HG02852 (cell line): ENCODE measurements at regions not wholly inside any gene's neighbourhood (a gene's known extent, or its start where the extent isn't known, plus 50 kb on each side); places are given as distances from the start of the nearest gene placed in this dataset.

Experiments used
- ATAC-seq: cut with Tn5 transposase; IDR thresholded peaks from one replicate; pipeline ENCODE4 v1.9.1; 2021; ENCODE audit warnings: mild to moderate bottlenecking, moderate library complexity; ENCODE audit not compliant: unreplicated experiment

DNA sequence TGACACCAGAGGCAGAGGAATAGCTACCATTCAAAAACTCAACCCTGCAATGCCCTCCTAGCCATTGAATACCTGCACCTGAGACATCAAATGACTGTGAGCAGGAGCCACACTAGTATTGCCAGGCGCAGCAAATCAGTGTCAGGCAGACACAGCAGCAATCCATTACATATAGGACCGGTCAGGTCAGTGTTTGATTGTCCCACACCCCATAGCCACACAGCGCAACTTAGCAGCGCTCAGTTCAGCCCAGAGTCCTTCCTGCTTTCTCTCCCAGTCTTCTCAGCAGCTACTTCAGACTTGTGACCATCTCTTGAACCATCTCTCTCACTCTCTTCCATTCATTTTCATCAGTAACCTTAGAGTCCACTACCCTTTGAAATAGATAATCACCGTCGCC, 181.6 kb upstream of the GPR12 start:
- no peak for ATAC-seq

DNA sequence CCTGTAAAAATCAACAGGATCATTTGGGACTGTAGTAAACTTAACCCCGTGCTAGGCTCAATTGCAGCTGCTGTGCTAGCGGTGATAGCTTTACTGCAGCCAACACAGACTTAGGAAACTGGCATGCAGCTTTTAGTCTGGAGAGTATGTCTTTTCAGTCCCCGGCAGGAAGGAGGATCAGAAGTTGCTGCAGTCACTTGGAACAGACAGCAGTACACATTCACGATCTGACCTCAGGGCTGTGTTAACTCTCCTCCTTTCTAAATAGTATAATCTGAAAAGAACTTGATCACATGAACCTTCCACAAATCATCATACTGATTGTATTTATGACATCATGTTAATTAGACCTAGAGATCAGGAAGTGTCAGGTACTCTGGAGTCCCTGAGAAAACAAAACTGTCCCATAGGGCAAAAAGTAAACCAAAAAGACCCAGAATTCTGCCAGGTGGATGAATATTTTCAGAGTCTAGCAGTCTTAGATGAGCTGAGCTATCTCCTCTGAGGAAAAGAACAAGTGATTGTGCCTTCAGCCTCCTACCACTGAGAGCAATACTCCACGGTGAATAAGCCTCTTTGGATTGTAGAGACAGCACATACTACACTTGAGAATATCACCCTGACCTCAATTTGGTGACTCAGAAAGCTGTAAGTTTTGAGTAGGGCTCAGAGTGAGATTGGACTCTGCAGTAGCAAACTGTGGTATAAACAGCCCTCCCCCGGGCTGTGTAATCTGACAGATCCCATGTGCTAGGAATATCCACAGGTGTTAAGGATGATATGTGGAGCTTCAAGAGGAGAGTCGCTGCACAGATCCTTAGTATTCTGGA, 181.0 kb upstream of the GPR12 start:
- ATAC-seq, result no peak

DNA sequence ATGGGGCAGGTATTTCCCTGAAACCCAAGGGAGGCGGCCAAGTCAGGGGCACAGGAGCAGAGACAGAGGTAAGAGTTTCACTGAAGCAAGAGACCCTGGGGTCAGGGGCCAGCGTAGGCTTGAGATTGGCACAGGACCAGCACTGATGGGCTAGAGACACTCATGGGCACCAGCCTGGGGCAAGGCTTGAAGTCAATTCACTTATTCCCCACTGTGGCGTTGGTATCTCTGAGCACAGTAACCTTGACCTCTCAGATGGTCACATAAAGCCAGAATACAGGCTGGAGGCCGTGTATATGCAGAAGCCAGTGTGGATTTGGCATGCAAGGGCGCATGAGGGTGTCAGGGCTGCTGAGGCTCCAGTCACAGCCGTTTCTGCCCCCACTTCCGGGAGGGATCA, 173.5 kb upstream of the GPR12 start:
- no peak for ATAC-seq

DNA sequence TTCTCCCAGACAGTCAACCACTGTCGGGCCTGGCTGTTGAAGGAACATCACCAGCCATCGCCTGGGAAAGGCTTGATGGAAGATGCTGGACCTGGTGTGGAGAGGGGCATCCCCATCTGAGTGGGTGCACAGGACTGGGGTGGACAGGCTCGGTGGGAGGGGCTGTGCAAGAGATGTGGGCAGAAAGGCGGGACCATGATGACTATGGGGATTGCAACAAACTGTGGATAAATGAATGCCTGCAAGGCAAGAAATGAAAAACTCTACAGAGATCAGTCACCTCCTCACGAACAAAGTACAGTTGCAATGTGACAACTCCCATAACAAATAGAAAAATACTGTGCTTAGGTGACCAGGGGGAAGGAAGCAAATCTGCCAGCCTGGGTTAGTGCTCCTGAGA, 171.9 kb upstream of the GPR12 start:
- ATAC-seq, result no peak

DNA sequence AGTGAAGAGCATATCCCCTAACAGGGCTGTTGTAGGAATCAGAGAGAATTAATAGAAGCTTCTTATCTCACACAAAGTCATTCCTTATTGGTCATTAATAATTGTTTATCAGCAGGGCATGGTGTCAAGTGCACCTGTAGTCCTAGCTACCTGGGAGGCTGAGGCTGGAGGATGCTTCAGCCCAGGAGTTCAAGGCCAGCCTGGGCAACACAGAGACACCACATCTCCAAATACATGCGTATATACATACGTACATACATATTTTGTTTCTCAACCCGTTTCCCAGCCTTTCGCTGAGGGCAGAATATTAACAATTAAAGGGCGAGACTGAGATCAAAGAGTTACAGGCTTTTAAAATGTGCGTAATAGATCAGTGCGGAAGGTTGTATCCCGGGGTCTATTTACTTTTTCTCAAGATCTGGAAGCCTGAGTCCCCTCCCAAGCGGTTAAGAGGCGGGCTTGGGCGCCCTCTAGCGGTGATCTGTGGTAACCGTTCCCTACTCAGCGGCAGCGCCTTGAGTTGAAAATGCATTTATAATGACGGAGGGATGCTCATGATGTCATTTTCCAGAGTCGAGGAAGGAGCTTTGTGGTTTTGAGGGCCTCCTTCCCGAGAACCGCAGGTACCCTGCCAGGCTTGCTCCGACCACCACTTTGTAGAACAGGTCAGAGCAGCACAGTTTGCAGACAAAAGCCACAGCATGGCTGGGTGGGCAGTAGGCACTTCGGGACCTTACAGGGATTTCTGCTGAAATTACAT, 169.6 kb upstream of the GPR12 start:
- peak; percentile 48 for ATAC-seq

DNA sequence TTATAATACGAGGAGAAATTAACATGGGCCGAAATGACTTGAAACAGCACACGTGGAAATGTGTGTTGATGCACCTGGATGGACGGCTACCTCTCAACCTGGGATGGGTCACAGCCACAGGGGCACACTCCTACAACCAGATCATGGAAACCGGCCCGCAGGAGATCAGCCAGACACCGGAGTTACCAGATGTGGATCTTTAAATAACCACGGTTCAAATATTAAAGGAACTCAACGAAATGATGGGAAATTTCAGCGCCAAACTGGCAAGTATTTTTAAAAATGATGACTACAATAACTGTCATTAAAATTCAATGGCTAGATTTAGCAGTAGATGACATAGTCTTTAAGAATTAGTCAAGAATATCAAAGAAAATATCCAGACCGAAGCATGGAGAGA, 166.9 kb upstream of the GPR12 start:
- no peak for ATAC-seq

DNA sequence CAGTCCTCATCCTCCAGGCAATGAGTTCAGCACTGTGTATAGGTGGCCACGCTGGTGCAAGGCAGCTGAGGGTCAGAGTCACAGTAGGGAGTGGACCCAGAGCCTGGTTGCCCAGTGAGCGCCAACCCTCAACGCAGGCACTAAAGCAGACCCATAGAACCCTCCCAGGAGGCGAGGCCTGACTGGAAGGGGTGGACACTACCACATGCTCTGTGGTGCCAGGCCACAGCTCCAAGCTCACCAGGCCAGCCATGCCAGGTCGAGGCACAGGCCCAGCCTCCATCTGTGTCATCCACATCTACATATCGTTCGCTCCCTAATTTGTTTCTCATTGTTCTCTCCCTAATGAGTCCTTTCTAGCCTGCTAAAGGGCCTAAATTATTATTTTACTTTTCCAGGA, 165.8 kb upstream of the GPR12 start:
- no peak for ATAC-seq

DNA sequence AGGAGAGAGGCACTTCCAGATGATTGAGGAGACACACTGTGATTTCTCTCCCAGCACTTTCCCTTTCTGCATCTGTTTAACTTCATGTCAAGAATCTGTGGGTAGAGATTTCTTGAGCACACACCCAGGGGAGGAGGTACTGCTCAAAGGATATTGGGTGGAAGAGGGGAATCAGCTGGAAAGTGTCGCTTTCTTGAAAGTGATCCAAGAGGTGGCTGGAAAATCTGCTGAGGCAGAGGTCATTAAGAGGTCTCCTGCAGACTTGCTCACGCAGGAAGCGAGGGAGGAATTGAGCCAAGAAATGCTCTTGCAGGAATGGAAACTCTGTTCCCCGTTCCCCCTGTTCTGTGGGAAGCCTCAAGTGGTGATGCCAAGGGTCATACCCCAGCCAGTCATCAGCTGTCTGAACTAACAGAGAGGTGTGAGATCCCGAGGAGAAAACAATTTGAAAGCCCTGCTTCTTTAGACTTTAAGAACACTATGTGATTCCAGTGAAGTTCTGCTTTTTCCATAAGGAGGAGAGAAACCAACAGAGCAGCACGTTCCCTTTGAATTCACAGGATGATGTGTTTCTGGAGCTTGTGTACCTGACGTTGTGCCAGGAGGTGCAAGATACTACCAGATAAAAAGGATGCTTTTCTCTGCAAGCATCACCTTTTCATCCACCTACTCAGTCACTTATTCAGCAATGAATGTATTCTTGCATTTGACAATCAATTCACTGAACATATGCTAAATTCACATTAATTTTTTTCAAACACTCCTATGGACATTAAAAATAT, 163.4 kb upstream of the GPR12 start:
- ATAC-seq, result no peak

DNA sequence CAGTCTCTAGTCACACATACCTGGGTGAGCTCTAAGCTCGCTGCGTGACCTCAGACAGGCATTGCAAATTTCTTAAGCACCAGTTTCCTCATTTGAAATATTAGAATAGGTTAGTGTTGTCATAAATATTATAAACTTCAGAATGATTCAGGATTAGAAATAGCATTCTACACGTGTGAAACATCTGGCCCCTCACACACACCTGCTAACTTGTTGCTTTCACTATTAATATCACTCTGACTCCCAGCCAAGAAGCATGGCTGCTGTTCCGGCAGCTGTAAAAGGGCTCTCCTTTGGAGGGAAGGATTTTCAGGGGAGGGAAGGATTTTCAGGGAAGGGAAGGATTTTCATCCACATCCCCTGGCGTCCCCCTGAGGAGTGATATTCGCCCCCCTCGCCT, 161.3 kb upstream of the GPR12 start:
- no peak for ATAC-seq

DNA sequence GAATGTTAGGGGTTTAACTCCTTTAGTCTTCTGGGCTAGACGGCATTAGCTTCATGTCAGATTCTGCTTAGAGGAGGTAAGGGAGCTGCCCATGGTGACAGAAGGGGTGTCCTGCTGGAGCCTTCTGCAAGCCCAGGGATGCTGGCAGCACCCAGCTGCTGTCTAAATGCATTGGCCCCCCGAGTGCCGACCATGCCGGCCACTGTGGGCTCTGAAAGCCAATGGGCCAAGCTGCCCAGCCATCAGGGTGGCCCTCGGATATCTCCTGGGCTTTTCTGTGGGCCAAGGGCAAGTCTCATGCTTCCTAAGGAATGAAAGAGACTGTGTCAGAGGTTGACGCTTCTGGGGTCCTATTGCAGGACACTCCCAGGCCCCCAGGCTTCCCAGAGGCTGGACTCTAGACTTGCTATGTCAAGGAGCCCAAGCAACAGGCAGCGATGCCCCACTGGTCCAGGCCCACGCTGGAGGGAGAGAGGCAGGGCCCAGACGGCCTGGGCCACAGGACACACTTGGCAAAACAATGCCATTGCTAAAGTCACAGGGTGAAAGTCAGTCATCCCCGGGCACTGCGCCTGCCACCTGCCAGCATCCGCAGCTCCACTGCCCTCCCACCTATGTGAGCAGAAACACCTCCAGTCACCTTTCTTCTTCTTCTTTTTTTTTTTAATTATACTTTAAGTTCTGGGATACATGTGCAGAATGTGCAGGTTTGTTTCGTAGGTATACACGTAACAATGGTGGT, 160.2 kb upstream of the GPR12 start:
- no peak for ATAC-seq

DNA sequence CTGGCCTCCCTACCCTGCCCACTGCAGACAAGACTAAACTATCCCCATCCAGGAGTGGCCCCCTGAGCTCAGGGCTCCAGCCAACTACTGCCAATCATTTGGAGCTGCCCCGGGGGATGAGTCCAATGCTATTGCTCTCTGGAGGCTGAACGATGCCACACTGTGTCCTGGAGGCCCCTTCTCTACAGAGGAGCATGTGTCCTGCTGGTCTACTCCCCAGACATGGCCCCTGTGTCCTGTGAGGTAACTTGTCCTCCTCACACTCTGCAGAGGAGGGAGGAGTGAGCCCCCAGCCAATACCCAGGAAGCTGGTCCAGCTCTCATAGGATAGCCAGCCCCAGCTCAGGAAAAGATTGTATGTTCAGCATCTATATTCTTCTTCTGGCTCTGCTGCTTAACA, 159.1 kb upstream of the GPR12 start:
- ATAC-seq, result no peak

DNA sequence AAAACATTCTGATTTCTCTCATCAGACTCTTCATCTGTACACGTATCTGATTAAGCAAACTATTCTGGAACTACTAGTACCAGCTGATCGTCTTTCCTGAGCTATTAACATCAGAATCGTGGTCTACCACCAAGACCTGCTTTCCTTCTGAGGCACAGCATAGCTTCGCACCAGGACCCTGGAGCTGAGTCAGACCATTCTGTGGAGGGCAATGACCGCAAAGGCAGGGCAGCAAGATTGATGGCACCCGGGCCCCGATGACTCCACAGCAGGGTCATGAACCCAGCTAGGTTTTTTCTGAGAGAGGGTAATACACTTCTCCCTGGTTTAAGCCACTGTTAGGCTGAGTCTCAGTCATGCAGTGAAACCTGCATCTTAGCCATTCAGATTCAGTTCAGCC, 158.7 kb upstream of the GPR12 start:
- no peak for ATAC-seq

DNA sequence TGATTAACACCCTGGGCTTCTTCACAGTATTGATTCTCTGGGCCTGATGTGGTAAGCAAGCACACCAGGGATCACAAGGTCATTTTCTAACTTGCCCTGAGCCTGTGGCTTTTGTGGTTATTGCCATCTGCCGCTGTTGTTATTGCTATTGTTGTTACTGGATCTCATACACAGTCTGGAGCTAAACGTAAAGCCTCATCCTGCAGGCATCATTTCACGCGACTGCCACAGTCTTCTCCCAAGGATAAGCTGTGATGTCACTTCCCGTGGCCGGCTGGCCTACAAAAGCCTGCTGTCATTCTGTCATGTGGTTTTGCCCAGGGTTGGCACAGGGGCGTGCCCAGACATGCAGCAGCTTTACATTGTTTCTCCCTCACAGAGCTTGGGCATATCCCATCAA, 154.0 kb upstream of the GPR12 start:
- no peak for ATAC-seq

DNA sequence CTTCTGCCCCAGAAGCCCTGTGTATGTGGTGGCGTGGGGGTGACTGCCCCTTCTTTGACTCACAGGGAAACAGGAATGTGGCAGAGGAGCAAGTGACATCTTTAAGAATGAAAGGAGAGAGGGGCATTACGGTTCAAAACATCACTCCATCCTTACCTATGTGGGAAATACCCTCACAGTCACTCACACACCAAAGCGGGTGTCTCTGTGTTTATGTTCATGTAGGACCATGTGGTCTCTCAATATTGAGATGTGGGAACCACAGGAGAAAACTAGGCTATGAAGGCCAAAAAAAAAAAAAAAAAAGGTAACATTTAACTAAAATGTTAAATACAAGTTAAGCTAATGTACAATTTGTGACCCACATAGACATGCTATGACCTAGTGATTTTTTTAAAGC, 153.6 kb upstream of the GPR12 start:
- no peak for ATAC-seq

DNA sequence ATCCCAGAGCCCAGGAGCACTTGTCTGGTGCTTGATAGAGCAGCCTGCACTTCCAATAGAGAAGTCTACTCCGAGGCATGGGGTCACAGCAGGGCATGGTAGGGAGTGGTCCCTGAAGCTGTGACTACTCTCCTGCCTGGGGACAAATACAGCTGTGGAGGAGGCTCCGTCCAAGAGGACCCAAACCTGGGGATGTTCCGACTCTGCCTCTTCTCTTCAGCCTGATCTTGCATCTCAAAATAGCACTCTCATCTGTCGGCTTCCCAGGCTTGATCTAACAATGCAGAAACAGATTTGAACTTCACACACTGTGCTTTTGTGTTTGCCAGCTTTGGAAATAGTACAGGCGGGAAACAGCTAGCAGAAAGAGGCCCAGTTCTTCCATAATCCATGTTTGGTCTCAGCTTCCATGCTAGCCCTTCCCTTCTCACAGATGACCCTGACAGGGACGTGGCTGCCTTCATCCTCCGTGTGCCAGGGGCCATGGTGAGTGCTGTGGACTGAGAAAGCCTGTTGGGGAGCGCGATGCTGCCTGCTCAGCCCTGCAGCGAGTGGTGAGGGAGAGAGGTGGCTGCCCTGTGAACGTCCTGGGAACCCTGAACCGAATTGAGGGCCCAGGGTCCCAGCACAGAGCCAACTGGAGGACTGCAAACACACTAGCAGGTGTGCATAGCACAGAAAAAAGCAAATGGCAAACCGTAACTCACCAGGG, 150.3 kb upstream of the GPR12 start:
- ATAC-seq, result no peak

DNA sequence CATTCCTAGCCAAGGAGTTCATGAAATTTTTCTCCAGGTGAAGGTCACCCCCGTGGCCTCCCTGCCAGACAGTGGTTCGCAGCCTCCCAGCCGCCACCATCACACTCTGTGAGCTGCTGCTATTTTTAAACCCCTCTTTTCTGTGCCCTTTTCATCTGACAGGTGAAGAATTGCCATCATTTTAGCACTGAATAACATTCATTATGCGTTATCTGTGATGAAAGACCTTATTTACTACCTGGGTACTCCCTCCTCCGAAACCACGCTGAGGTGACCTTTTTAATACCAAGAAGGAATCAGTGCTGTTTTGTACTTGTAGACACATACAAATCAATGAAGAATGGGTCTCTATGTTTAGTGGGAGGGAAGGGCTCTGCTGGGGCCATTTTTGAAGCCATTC, 148.9 kb upstream of the GPR12 start:
- ATAC-seq, result no peak

DNA sequence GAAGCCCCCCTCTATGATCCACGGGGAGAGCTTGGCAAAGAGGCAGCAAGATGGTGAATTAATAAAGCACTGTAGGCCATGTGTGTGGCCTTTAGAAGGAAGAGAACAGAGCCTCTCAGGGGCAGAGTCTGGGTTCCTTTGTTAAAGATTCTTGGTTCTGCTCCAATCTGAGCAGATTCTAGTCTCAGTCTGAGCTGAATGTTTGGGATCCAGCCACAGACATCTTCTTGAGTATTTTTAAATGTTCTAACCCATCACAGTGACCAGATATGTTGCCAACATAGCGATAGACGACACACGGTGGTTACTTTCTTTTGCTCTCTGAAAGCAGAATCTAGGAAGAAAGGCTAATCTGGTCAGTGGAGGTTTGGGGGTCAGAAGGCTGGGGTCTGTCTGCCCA, 147.5 kb upstream of the GPR12 start:
- ATAC-seq, result no peak

DNA sequence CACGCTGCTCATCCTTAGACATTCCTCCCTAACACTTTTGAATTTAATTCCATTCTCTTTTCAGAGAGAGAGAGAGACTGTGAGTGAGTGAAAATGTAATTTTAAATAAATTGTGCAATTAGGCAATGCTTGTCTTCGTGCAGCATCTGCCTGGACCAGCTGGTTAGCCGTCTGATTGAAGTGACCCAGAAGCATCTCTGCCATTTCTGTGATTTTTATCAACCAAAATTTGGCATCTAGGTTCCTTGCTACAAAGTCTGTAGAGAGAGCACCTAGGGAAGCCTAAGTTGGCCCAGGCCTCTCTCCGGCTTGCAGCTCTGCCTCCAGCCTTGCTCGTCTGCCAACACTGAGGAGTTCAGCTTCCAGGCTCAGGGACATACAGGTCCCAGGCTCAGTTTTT, 138.6 kb upstream of the GPR12 start:
- no peak for ATAC-seq

DNA sequence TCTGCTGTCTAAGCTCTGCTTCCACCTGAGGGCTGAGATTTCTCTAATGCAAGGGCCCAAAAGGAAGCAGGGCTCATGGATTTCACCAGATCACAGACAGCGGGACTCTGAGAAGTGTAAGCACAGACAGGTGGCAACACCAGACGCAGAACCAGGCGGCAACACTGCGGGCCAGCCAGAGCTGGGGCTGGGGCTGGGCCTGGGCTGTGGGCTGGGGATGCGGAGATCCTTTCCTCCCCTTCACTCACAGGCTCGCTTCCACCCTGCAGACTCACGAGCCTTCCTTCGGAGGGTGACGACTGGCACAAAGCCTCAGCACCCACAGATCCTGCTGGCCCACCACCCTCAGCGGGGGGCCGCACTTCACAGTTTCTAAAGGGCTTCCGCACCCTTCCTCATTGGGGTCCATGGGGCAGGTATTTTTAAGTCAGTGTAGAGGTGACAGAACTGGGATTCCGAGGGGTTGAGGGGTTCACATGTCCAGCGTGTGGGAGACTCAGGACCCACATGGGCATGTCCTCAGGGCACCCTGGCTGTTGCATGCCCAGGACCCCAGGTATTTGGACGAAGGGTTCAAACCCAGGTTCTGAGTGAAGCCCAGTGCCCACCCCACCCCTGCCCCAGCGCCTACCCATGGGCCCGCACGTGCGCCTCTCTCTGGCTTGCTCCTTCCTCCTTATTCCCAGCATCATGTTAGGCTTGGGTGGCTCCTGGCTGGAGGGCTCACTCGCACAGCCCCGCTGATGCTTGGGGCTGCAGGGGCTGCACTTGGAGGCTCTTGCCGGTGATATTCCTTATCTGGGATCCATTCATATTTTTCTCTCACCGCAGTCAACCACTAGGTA, 137.3 kb upstream of the GPR12 start:
- ATAC-seq, result no peak
